ENCODE measurements at regions not wholly inside any gene's neighbourhood (a gene's known extent, or its start where the extent isn't known, plus 50 kb on each side); places are given as distances from the start of the nearest gene placed in this dataset.

GRCh38 chr7:42790196-42790595 is 121.7 kb downstream of the C7orf25 start:
- TF ChIP-seq EP300 (IDR thresholded peaks at IDR 0.05) (no peak), CTCF (IDR thresholded peaks at IDR 0.05) (no peak), POLR2AphosphoS5 (IDR thresholded peaks at IDR 0.05) (no peak), POLR2A (IDR thresholded peaks at IDR 0.05) (no peak)

All from suprapubic skin (tissue), 4 donors.